ENCODE measurements at regions not wholly inside any gene's neighbourhood (a gene's known extent, or its start where the extent isn't known, plus 50 kb on each side); places are given as distances from the start of the nearest gene placed in this dataset.

DNA sequence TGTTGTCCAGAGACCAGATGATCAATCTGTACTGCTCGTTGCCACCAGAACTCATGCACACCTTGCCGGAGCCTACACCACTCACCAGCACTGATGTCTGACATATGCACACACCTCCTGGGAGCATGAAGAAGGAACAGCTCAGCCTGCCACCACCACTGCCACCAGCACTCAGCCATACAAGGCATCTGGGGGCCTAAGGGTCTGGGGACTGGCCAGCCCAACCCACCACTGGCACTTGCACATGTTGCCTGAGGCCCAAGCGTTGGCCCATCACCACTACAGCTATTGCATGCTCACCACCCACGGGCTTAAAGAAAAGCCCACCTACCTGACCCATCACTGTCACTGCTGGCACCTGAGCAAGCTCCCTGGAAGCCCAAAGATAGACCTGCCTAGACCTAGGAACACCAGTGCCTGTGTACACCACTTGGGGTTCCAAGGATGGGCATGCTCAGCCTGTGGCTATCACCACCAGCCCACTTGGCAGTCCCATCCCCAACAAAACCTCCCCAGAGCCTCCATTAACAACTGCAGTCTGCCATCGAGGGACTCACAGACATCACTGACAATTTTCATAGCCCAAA lies 174.3 kb upstream of the GRID2 start:
- Histone ChIP-seq H3K9me3 (ENCODE audit: control insufficient read depth, insufficient read depth, low read length) (no peaks in the 10 kb centered on the region), H3K36me3 (ENCODE audit: insufficient read depth, low read length) (no peaks in the 10 kb centered on the region), H3K9ac (ENCODE audit: low read depth, low read length) (no peak overlapping the region), H3K4me1 (ENCODE audit: insufficient read depth, low read length) (no peaks in the 10 kb centered on the region)

DNA sequence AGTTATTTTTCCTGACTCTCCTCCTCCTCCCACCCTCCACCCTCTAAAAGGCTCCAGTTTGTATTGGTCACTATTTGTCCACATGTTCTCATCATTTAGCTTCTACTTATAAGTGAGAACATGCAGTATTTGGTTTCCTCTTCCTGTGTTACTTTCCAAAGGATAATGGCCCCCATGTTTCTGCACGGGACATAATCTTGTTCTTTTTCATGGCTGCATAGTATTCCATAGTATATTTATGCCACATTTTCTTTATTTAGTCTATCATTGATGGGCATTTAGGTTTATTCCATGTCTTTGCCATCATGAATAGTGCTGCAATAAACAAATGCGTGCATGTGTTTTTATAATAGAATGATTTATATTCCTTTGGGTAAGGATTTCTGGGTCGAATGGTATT lies 167.3 kb upstream of the GRID2 start:
- H3K9me3 ChIP-seq (ENCODE audit: control insufficient read depth, insufficient read depth, low read length) = no peaks in the 10 kb centered on the region; the same call in 1 of the 2 replicates
- H3K4me1 ChIP-seq (ENCODE audit: insufficient read depth, low read length) = no peaks in the 10 kb centered on the region
- H3K36me3 ChIP-seq (ENCODE audit: insufficient read depth, low read length) = no peaks in the 10 kb centered on the region
- H3K9ac ChIP-seq (ENCODE audit: low read depth, low read length) = no peak overlapping the region

DNA sequence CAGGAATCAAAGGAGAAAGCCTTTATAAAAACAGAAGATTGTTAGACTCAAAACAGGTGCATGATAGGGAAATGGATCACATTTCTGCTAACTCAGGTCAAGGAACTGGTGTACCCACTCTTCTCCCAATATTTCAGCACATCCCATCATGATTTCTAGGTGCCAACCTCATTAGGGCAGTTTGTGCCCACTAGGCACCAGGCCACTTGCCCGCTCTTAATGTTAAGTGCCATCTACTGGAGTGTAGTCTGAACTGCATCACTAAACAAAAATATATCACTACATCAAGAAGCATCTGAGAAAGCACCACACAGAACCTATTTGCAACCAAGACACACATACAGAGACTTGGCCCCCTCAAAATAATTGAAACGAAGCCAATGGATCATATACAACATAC lies 140.4 kb upstream of the GRID2 start:
- no peaks in the 10 kb centered on the region; the same call in 1 of the 2 replicates for H3K9me3 ChIP-seq (ENCODE audit: control insufficient read depth, insufficient read depth, low read length)

DNA sequence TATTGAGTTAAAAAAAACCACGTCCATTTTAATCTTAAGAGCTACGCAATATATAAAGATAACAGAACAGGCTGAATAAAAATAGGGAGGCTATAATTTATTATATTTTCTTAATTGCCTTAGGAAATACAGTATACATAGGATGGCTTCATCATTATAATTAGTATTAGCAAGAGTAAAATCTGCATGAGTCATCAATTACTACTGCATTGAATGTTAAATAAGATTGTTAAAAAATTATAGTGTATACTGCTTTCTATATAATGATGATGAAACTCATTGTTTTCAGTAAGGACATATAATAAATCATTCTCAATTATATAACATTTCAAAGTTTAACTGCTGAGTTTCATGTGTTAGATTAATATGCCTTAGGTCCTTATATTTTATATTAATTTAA lies 133.4 kb upstream of the GRID2 start:
- no peaks in the 10 kb centered on the region for H3K36me3 ChIP-seq (ENCODE audit: insufficient read depth, low read length)
- H3K4me1 ChIP-seq (ENCODE audit: insufficient read depth, low read length) = 0 out of 2 replicates have a peak, but pooled peaks cover 3% of the 10 kb centered on the region
- no peak overlapping the region for H3K9ac ChIP-seq (ENCODE audit: low read depth, low read length)
- no peaks in the 10 kb centered on the region; the same call in 1 of the 2 replicates for H3K9me3 ChIP-seq (ENCODE audit: control insufficient read depth, insufficient read depth, low read length)

More for the DNA sequence above, 140.4 kb upstream of the GRID2 start:
- Histone ChIP-seq H3K4me1 (ENCODE audit: insufficient read depth, low read length) (no peaks in the 10 kb centered on the region), H3K36me3 (ENCODE audit: insufficient read depth, low read length) (no peaks in the 10 kb centered on the region), H3K9ac (ENCODE audit: low read depth, low read length) (no peak overlapping the region)

DNA sequence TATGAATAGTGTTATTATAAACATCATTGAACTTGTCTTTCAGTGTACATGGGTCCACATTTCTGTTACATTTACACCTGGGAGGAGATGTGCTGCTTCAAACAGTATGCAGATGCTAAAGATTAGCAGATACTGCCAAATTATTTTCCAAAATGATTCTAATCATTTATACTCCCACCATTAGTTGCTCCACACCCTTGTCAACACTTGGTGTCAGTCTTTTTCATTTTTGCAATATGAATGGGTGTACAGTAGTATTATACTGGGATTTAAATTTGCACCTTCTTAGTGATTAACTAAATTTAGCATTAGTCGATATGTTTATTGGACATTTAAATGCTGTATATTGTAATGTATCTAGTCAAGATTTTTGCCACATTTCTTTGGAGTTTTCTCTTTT lies 131.6 kb upstream of the GRID2 start:
- Histone ChIP-seq H3K9me3 (ENCODE audit: control insufficient read depth, insufficient read depth, low read length) (no peaks in the 10 kb centered on the region; the same call in 1 of the 2 replicates), H3K4me1 (ENCODE audit: insufficient read depth, low read length) (0 out of 2 replicates have a peak, but pooled peaks cover 3% of the 10 kb centered on the region), H3K36me3 (ENCODE audit: insufficient read depth, low read length) (no peaks in the 10 kb centered on the region), H3K9ac (ENCODE audit: low read depth, low read length) (no peak overlapping the region)

DNA sequence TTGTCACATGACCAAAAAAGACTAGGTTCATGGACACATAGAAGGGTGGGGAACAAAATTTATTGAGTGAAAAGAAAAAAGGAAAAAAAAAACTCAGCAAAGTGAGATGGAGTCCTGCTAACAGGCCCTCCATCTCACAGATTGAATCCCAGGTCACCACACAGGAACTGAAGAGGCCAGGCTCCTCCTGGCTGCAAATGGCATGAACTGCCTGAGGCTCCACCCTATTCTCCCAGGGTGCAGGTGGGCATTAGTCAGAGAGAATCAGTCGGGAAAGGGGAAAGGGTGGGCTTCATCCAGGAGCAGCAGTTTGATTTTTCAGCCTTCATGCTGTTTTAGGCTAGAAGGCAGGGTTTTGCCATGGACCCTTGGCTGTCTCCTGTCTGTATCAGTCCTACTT lies 128.5 kb upstream of the GRID2 start:
- Histone ChIP-seq H3K9ac (ENCODE audit: low read depth, low read length) (no peak overlapping the region), H3K9me3 (ENCODE audit: control insufficient read depth, insufficient read depth, low read length) (no peaks in the 10 kb centered on the region), H3K36me3 (ENCODE audit: insufficient read depth, low read length) (no peaks in the 10 kb centered on the region), H3K4me1 (ENCODE audit: insufficient read depth, low read length) (0 out of 2 replicates have a peak, but pooled peaks cover 3% of the 10 kb centered on the region)

DNA sequence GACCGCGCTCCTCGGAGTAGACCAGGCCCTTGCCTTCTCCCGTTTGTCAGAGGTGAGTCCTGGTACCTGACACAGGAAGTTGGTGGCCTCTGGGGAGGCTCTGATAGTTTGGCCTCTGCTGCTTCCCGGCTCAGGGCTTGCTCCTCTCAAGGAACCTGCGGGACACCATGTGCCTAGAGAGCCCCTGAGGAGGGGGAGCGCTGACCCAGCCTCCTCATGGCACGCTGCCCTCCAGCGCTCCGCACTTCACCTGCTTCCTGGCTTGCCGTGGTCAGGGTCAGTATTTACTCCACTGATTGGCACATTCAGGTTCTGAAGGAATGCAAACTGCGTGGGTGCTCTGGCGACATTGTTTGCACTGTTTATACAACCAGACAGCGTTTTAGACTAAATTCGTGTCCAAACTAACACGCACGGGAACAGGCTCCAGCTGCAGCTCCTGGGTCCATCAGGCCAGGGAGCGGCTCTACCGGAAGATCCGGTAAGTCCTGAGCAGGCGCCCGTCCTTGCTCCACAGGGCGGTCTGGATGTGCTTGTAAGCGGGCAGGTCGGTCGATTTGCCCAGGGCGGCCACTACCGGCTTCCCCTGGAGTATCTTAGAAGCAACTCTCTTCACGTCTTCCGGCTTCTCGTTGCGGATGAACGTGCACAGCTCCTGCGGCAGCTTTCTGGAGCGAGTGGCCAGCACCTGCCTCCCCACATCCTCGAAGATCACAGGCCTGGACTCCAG lies 121.6 kb upstream of the GRID2 start:
- H3K9ac ChIP-seq (ENCODE audit: low read depth, low read length) = no peak overlapping the region
- H3K4me1 ChIP-seq (ENCODE audit: insufficient read depth, low read length) = no peaks in the 10 kb centered on the region
- no peaks in the 10 kb centered on the region for H3K36me3 ChIP-seq (ENCODE audit: insufficient read depth, low read length)
- H3K9me3 ChIP-seq (ENCODE audit: control insufficient read depth, insufficient read depth, low read length) = no peaks in the 10 kb centered on the region

DNA sequence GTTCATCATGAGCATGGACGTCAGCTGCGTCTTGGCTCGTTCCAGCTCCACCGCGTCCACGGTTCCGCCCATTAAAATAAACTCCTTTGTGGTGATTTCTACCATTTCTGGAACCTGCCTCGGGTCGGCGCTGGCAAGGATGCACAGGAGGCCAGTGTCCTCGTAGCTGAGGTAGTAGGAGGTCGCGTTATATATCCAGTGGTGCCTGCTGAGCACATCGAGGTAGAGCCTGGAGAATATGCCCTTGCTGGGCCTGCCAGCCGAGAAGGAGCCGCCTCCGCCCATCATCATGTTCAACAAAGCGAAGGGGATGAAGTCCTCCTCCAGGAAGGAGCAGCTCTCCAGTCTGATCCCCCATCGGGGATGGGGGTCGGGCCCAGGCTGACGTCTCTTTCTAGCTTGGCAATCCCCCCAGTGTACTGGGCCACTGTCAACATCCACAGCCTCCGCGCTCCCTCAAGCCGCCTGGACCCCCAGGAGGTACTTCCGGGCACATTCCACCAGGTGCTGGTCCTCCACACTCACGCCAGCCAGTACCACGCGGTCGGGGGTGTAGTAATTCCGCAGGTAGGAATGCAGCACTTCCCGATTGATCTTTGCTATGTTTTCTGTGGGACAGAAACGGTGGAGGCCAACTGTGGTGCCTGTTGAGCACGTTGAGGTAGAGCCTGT lies 120.9 kb upstream of the GRID2 start:
- H3K9me3 ChIP-seq (ENCODE audit: control insufficient read depth, insufficient read depth, low read length) = no peaks in the 10 kb centered on the region
- no peaks in the 10 kb centered on the region for H3K36me3 ChIP-seq (ENCODE audit: insufficient read depth, low read length)
- H3K4me1 ChIP-seq (ENCODE audit: insufficient read depth, low read length) = no peaks in the 10 kb centered on the region
- H3K9ac ChIP-seq (ENCODE audit: low read depth, low read length) = no peak overlapping the region

DNA sequence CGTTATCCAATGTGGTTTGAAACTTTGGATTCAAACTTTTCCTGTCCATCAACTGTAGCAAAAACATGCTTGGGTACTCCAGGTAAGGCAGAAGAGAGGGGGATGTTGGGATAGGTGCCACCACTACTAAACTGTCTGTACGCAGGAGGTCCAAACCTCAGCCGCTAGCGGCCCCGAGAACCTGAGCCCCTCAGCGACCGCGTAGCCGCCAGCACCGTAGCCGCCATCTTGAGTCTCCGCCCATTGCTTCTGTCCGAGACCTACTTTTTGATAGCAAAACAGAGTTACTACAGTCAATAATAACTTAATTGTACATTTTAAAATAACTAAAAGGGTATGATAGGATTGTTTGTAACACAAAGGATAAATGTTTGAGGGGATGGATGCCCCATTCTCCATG lies 119.9 kb upstream of the GRID2 start:
- Histone ChIP-seq H3K36me3 (ENCODE audit: insufficient read depth, low read length) (no peaks in the 10 kb centered on the region), H3K9ac (ENCODE audit: low read depth, low read length) (no peak overlapping the region), H3K4me1 (ENCODE audit: insufficient read depth, low read length) (no peaks in the 10 kb centered on the region), H3K9me3 (ENCODE audit: control insufficient read depth, insufficient read depth, low read length) (no peaks in the 10 kb centered on the region)

DNA sequence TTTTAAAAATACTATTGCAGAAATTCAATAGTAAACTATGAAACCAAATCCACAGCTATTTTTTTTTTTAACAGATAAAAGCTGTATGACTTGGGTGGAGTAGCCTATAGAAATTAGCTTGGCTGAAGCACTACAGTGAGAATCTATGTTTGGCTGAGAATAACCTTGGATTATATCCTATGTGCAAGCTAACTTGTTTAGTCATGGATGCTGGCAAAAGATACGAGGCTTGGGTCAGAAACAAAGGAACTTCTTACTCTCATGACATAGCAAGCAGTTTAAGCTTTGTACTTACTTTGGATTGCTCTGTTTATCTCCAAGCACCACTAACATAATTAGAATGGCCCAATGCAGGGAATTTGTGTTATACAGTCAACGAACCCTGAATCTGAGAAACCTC lies 119.2 kb upstream of the GRID2 start:
- Histone ChIP-seq H3K9ac (ENCODE audit: low read depth, low read length) (no peak overlapping the region), H3K4me1 (ENCODE audit: insufficient read depth, low read length) (no peaks in the 10 kb centered on the region), H3K9me3 (ENCODE audit: control insufficient read depth, insufficient read depth, low read length) (no peaks in the 10 kb centered on the region), H3K36me3 (ENCODE audit: insufficient read depth, low read length) (no peaks in the 10 kb centered on the region)

DNA sequence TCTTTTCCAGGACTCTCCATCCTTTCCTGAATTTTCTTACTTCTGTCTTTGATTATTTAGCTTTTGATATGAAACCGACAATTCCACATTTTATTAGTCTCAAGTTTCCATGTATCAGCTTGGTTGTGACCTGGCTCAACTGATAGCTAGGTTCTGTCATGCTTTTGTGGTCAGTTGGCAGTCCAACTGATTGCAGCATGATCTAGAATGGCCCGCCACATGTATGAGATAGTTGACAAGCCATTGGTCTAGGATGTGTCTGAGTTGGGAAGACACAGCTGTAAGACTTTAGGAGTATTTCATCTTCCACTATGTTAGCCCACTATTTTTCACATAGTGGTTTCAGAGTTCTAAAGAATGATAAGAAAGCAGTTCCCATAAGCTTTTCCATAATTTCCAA lies 117.5 kb upstream of the GRID2 start:
- Histone ChIP-seq H3K9ac (ENCODE audit: low read depth, low read length) (no peak overlapping the region), H3K4me1 (ENCODE audit: insufficient read depth, low read length) (no peaks in the 10 kb centered on the region), H3K9me3 (ENCODE audit: control insufficient read depth, insufficient read depth, low read length) (no peaks in the 10 kb centered on the region), H3K36me3 (ENCODE audit: insufficient read depth, low read length) (no peaks in the 10 kb centered on the region)

DNA sequence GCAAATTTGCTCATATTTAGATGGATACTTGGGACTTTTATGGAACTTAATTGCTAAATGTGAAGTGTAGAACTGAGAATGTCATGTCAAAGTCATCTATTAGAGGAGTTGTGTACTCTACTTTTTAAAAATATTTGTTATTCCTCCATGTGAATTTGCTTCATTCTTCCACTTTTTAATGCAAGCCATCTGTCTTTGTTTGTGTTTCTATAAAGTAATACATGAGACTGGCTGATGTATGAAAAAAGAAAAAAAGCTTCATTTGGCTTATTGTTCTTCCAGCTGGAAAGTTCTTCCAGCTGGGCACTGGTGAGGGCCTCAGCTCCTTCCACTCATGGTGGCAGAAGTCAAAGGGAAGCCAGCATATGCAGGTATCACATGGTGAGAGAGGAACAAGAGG lies 114.6 kb upstream of the GRID2 start:
- Histone ChIP-seq H3K9ac (ENCODE audit: low read depth, low read length) (no peak overlapping the region), H3K9me3 (ENCODE audit: control insufficient read depth, insufficient read depth, low read length) (no peaks in the 10 kb centered on the region), H3K36me3 (ENCODE audit: insufficient read depth, low read length) (no peaks in the 10 kb centered on the region), H3K4me1 (ENCODE audit: insufficient read depth, low read length) (no peaks in the 10 kb centered on the region)

DNA sequence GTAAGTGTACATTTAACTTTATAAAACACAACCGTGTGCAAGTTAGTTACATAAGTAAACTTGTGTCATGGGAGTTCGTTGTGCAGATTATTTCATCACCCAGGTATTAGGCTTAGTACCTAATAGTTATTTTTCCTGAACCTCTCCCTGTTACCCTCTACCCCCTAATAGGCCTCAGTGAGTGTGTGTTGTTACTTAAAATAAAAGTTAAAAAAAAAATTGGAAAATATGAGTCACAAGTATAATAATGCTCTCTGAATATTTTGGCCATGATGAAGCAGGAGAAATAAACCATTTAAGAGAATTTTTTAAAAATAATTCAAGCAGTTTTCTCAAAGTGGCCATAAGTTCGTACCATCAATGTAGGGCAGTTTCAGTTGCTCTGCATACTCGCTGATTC lies 105.1 kb upstream of the GRID2 start:
- H3K9ac ChIP-seq (ENCODE audit: low read depth, low read length) = no peak overlapping the region
- H3K4me1 ChIP-seq (ENCODE audit: insufficient read depth, low read length) = no peaks in the 10 kb centered on the region
- H3K9me3 ChIP-seq (ENCODE audit: control insufficient read depth, insufficient read depth, low read length) = no peaks in the 10 kb centered on the region; the same call in 1 of the 2 replicates
- no peaks in the 10 kb centered on the region for H3K36me3 ChIP-seq (ENCODE audit: insufficient read depth, low read length)

DNA sequence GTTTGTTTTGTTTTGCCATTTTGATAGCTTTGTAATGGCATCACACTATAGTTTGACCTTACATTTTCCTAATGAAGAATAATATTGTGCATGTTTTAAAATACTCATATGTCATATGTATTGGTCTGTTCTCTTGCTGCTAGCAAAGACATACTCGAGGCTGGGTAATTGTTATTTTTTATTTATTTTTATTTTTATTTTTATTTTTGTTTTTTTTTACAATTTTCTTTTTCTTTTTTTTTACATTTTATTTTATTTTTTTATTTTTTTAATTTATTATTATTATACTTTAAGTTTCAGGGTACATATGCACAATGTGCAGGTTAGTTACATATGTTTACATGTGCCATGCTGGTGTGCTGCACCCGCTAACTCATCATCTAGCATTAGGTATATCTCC lies 104.6 kb upstream of the GRID2 start:
- Histone ChIP-seq H3K9ac (ENCODE audit: low read depth, low read length) (no peak overlapping the region), H3K4me1 (ENCODE audit: insufficient read depth, low read length) (no peaks in the 10 kb centered on the region; the same call in 1 of the 2 replicates), H3K36me3 (ENCODE audit: insufficient read depth, low read length) (no peaks in the 10 kb centered on the region), H3K9me3 (ENCODE audit: control insufficient read depth, insufficient read depth, low read length) (no peaks in the 10 kb centered on the region; the same call in 1 of the 2 replicates)

DNA sequence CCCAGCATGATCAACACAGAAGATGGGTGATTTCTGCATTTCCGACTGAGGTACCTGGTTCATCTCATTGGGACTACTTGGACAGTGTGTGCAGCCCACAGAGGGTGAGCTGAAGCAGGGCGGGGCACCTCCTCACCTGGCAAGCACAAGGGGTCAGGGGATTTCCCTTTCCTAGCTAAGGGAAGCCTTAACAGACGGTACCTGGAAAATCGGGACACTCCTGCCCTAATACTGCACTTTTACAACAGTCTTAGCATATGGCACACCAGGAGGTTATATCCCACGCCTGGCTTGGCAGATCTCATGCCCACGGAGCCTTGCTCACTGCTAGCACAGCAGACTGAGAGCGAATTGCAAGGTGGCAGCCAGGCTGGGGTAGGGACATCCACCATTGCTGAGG lies 92.9 kb upstream of the GRID2 start:
- Histone ChIP-seq H3K4me1 (ENCODE audit: insufficient read depth, low read length) (no peaks in the 10 kb centered on the region), H3K36me3 (ENCODE audit: insufficient read depth, low read length) (no peaks in the 10 kb centered on the region), H3K9me3 (ENCODE audit: control insufficient read depth, insufficient read depth, low read length) (no peaks in the 10 kb centered on the region), H3K9ac (ENCODE audit: low read depth, low read length) (no peak overlapping the region)
